SK-N-SH (cell line): ENCODE measurements at regions not wholly inside any gene's neighbourhood (a gene's known extent, or its start where the extent isn't known, plus 50 kb on each side); places are given as distances from the start of the nearest gene placed in this dataset.

Experiments used
- CTCF ChIA-PET: fragments of 300-600, 350-600 bp; formaldehyde crosslinking; extraction: SDS; loops from one replicate; lab custom pipeline; 2021; lab: Yijun Ruan, JAX
- POLR2A ChIA-PET: fragments of 350-600 bp; sonication (Branson Sonifier 250); formaldehyde crosslinking; extraction: SDS; loops from one replicate; lab custom pipeline; 2020; ENCODE audit warnings: antibody characterized with exemption, inconsistent platforms; lab: Yijun Ruan, JAX
- DNase-seq: peaks from one replicate; pipeline ENCODE4 v3.0.0; 2012
- H2AFZ ChIP-seq: fragments of 200-600 bp; sonication (generic); 2 replicates; pipeline ENCODE4 v1.8.1; 2016; ENCODE audit warnings: antibody characterized with exemption, mild to moderate bottlenecking, low read depth
- H3F3A ChIP-seq: fragments of 200-600 bp; sonication (generic); replicated peaks from 2 replicates; pipeline ENCODE3; 2016; ENCODE audit warnings: antibody characterized with exemption, mild to moderate bottlenecking; ENCODE audit not compliant: insufficient read depth
- H3K27ac ChIP-seq, 2 experiments: fragments of 200-500 bp in 1 of 2; fragments of 200-600 bp in 1 of 2; sonication (Bioruptor generic) in 1 of 2; sonication (generic), shearing (Covaris generic) in 1 of 2; 2 replicates each; pipeline versions ENCODE4 v1.5.1 to v1.6.1; 2014 to 2016; ENCODE audit warnings: low read depth in 2 of 2, inconsistent platforms in 1 of 2, low read length in 1 of 2, mild to moderate bottlenecking in 1 of 2, mixed read lengths in 1 of 2
- H3K27me3 ChIP-seq: fragments of 200-600 bp; sonication (generic), shearing (Covaris generic); 2 replicates; pipeline ENCODE4 v1.6.1; 2016; ENCODE audit warnings: mixed run types; ENCODE audit not compliant: insufficient read depth
- H3K36me3 ChIP-seq, 2 experiments: fragments of 200-500 bp in 1 of 2; fragments of 200-600 bp in 1 of 2; sonication (Bioruptor generic) in 1 of 2; sonication (generic) in 1 of 2; replicated peaks in 1 of 2; 2 replicates each; pipeline versions ENCODE3 to v1.5.1; 2014 to 2016; ENCODE audit warnings: low read length in 1 of 2, mild to moderate bottlenecking in 1 of 2; ENCODE audit not compliant: insufficient read depth in 2 of 2, control insufficient read depth in 1 of 2
- H3K4me1 ChIP-seq, 2 experiments: fragments of 200-500 bp in 1 of 2; fragments of 200-600 bp in 1 of 2; sonication (Bioruptor generic) in 1 of 2; sonication (generic), shearing (Covaris generic) in 1 of 2; 2 replicates each; pipeline versions ENCODE4 v1.5.1 to v1.6.1; 2014 to 2016; ENCODE audit warnings: low read depth in 1 of 2, low read length in 1 of 2, mixed run types in 1 of 2; ENCODE audit not compliant: insufficient read depth in 2 of 2, control insufficient read depth in 1 of 2
- H3K4me2 ChIP-seq: fragments of 200-600 bp; sonication (generic), shearing (Covaris generic); 2 replicates; pipeline ENCODE4 v1.6.1; 2017; ENCODE audit warnings: mixed run types
- H3K4me3 ChIP-seq, 2 experiments: fragments of 200-500 bp in 1 of 2; fragments of 200-600 bp in 1 of 2; sonication (Bioruptor generic) in 1 of 2; sonication (generic), shearing (Covaris generic) in 1 of 2; 2 replicates each; pipeline versions ENCODE4 v1.5.1 to v1.8.1; 2014 to 2016; ENCODE audit warnings: low read depth in 2 of 2, inconsistent platforms in 1 of 2, low read length in 1 of 2, mild to moderate bottlenecking in 1 of 2, mixed read lengths in 1 of 2, moderate library complexity in 1 of 2
- H3K79me2 ChIP-seq: fragments of 200-600 bp; sonication (generic); 2 replicates; pipeline ENCODE4 v1.8.1; 2017; ENCODE audit warnings: mild to moderate bottlenecking; ENCODE audit not compliant: insufficient read depth
- H3K9ac ChIP-seq: fragments of 200-600 bp; sonication (generic); 2 replicates; pipeline ENCODE4 v1.6.1; 2017; ENCODE audit warnings: mixed run types
- H3K9me2 ChIP-seq: fragments of 200-600 bp; sonication (generic); 2 replicates; pipeline ENCODE4 v1.6.1; 2017; ENCODE audit warnings: mixed run types
- H3K9me3 ChIP-seq: fragments of 200-600 bp; sonication (generic); 2 replicates; pipeline ENCODE4 v1.6.1; 2017; ENCODE audit warnings: mixed run types, mild to moderate bottlenecking, moderate library complexity
- H4K20me1 ChIP-seq: fragments of 200-600 bp; sonication (generic); 2 replicates; pipeline ENCODE4 v1.6.1; 2017; ENCODE audit warnings: mild to moderate bottlenecking, mixed run types; ENCODE audit not compliant: insufficient read depth
- EZH2phosphoT487 ChIP-seq: fragments of 200-600 bp; sonication (generic); IDR thresholded peaks from 2 replicates; pipeline ENCODE4 v1.6.1; 2017; ENCODE audit warnings: low read depth, mixed run types, mild to moderate bottlenecking, antibody characterized with exemption, moderate library complexity, borderline replicate concordance
- FOSL2 ChIP-seq: IDR thresholded peaks from 2 replicates; pipeline ENCODE4 v1.4.0; 2012; ENCODE audit warnings: low read depth, mild to moderate bottlenecking, moderate library complexity, borderline replicate concordance
- GABPA ChIP-seq: IDR thresholded peaks from 2 replicates; pipeline ENCODE4 v1.4.0; 2012; ENCODE audit warnings: low read depth, mild to moderate bottlenecking
- GATA2 ChIP-seq: sonication (generic); formaldehyde crosslinking; IDR thresholded peaks from 2 replicates; pipeline ENCODE4 v1.5.0; 2020; ENCODE audit warnings: mild to moderate bottlenecking, missing genetic modification reagents
- IRF3 ChIP-seq: fragments of 150-350 bp; IDR thresholded peaks from 2 replicates; pipeline ENCODE4 v1.6.1; 2016; ENCODE audit warnings: mild to moderate bottlenecking, low read depth, low read length
- MEF2A ChIP-seq: IDR thresholded peaks from 2 replicates; pipeline ENCODE4 v1.4.0; 2012; ENCODE audit warnings: low read depth, borderline replicate concordance
- RFX5 ChIP-seq: IDR thresholded peaks from 2 replicates; pipeline ENCODE4 v1.6.1; 2012; ENCODE audit warnings: mild to moderate bottlenecking, improper control_type of control experiment, low read length
- SMC3 ChIP-seq: IDR thresholded peaks from 2 replicates; pipeline ENCODE4 v1.6.1; 2012; ENCODE audit warnings: low read depth, low read length, improper control_type of control experiment
- TAF1 ChIP-seq: IDR thresholded peaks from 2 replicates; pipeline ENCODE4 v1.6.1; 2012; ENCODE audit warnings: low read depth, mild to moderate bottlenecking, low read length, moderate library complexity, borderline replicate concordance
- TEAD4 ChIP-seq: IDR thresholded peaks from 2 replicates; pipeline ENCODE4 v1.4.0; 2012; ENCODE audit warnings: mild to moderate bottlenecking, borderline replicate concordance; ENCODE audit not compliant: insufficient read depth
- USF1 ChIP-seq: IDR thresholded peaks from 2 replicates; pipeline ENCODE4 v1.4.0; 2012; ENCODE audit warnings: low read depth, borderline replicate concordance
- WGBS: methylation state at CpG from one replicate; pipeline ENCODE4 v1.1.6; 2017; ENCODE audit warnings: low lambda C conversion rate; 5-methylcytosine and 5-hydroxymethylcytosine counted together
- TF ChIP-seq, protein P1 (sequence below): IDR thresholded peaks from 2 replicates; pipeline ENCODE4 v1.4.0; 2012; ENCODE audit warnings: low read depth
- TF ChIP-seq, protein P2 (sequence below): IDR thresholded peaks from 2 replicates; pipeline ENCODE4 v1.4.0; 2012; ENCODE audit warnings: low read depth, borderline replicate concordance

DNA sequence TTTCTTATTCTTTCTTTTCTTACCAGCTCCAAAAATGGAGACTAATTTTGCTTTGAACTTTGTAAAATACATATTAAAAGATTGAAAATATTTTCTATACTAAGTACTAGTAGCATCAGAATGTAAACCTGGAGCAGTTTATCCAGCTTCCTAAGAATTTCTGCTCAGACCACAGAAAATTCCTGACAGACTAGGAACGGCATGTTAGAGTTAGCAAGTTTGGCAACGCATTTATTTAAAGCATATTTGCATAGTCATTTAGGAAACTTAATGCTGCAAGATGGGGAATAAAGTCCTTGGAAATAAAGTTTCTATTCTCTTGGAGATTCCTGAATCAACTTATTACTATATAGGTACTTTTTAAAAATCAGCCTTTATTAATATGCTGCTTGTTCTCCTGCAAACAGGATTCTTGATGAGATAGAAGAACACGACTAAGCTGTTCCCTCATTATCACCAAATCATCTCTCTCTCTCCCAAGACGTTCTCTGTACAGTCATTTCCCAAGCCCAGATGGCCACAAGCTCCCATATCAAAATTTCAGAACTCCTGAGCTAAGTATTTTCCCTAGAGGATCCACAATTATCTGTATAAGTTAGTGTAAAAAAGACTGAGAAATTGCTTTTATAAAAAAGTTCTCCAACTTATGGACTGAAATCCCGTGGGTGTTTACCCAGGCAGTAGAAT is 305.8 kb upstream of the NEBL start (continued):
- TF ChIP-seq IRF3 = no peak
- TF ChIP-seq GABPA = no peak
- no peak for TF ChIP-seq FOSL2
- TF ChIP-seq USF1 = no peak
- TF ChIP-seq, all 33 proteins: peak for 0

DNA sequence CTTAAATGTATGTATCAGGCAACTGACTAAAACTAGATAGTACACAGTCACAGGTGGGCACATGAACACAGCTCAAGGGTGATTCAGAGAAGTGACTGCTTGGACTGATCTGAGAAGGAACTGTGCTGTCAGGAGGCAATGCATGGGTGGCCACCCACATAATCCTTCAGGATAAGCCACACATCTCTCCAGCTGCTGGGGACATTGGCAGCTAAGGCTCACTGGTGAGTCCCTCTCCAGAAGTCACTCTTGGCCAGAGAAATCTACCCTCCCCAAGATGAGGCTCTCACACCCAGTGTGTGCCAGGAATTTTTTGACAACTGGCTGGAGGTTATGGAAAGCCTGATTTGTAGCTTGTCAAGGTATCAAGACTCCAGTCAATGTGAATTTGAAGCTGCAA is 302.4 kb upstream of the NEBL start:
- Histone ChIP-seq H4K20me1 (no peaks in the 10 kb centered on the region), H3K9me2 (no peaks in the 10 kb centered on the region), H2AFZ (no peak overlapping the region), H3K36me3 (no peaks in the 10 kb centered on the region), H3K9me3 (0 out of 2 replicates have a peak, but pooled peaks cover 7% of the 10 kb centered on the region), H3K79me2 (no peaks in the 10 kb centered on the region), H3K4me1 (peaks cover 0 to 4% of the 10 kb centered on the region in 2 experiments; a peak in 2 of 4 replicates), H3K27me3 (no peaks in the 10 kb centered on the region), H3K9ac (no peak overlapping the region), H3K4me3 (no peak overlapping the region), H3K4me2 (no peak overlapping the region), H3K27ac (no peak overlapping the region), H3F3A (peaks cover 6% of the 10 kb centered on the region)
- DNase-seq = no peak
- ChIA-PET POLR2A (no interaction called here), CTCF (no interaction called here)
- TF ChIP-seq MEF2A = no peak
- TF ChIP-seq EZH2phosphoT487 = no peak
- TF ChIP-seq, protein P1, sequence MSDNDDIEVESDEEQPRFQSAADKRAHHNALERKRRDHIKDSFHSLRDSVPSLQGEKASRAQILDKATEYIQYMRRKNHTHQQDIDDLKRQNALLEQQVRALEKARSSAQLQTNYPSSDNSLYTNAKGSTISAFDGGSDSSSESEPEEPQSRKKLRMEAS = no peak
- no peak for TF ChIP-seq TEAD4
- no peak for TF ChIP-seq TAF1
- TF ChIP-seq IRF3 = no peak

DNA sequence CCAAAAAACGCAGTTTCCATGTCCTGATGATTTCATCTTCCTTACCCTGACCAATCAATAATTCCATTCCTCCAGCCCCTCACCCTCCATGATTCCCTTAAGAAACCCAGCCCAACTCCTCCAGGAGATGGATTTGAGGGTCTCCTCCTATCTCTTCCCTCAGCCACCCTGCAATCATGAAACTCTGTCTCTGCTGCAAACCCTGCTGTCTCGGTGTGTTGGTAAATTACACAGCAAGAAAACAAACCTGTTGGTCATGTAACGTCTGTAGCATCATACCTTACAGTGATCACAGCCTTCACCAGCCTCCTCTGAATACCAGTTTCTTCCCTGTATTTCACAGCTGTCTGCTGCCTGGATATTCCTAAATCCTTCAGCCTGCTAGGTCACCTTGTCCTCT is 300.7 kb upstream of the NEBL start:
- POLR2A ChIA-PET = no interaction called here
- H3K9ac ChIP-seq = no peak overlapping the region
- no peak for TF ChIP-seq RFX5
- TF ChIP-seq USF1 = no peak
- no peak for TF ChIP-seq TEAD4
- TF ChIP-seq GATA2 (CRISPR knock-in tag) = no peak
- no peak for TF ChIP-seq EZH2phosphoT487
- no peak for TF ChIP-seq SMC3
- TF ChIP-seq, protein P2, sequence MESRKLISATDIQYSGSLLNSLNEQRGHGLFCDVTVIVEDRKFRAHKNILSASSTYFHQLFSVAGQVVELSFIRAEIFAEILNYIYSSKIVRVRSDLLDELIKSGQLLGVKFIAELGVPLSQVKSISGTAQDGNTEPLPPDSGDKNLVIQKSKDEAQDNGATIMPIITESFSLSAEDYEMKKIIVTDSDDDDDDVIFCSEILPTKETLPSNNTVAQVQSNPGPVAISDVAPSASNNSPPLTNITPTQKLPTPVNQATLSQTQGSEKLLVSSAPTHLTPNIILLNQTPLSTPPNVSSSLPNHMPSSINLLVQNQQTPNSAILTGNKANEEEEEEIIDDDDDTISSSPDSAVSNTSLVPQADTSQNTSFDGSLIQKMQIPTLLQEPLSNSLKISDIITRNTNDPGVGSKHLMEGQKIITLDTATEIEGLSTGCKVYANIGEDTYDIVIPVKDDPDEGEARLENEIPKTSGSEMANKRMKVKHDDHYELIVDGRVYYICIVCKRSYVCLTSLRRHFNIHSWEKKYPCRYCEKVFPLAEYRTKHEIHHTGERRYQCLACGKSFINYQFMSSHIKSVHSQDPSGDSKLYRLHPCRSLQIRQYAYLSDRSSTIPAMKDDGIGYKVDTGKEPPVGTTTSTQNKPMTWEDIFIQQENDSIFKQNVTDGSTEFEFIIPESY = no peak
- TF ChIP-seq, all 33 proteins: peak for 0
- H3K4me2 ChIP-seq = no peak overlapping the region
- H3K79me2 ChIP-seq = no peaks in the 10 kb centered on the region
- H3K27ac ChIP-seq = no peak overlapping the region
- H3K9me2 ChIP-seq = no peaks in the 10 kb centered on the region
- WGBS = 52% methylated on average over 3 of the region's 3 CpGs
- H3K9me3 ChIP-seq = 0 out of 2 replicates have a peak, but pooled peaks cover 7% of the 10 kb centered on the region
- H3K4me1 ChIP-seq = peaks cover 0 to 5% of the 10 kb centered on the region in 2 experiments; a peak in 2 of 4 replicates
- H3K36me3 ChIP-seq = no peaks in the 10 kb centered on the region
- H2AFZ ChIP-seq = no peak overlapping the region
- CTCF ChIA-PET = interaction anchor here (1.1 kb wide), 2 partner anchors 21 to 72 kb away, joined by 3 to 4 read pairs; no protein-coding TSS in a partner anchor
- no peak for DNase-seq
- H4K20me1 ChIP-seq = no peaks in the 10 kb centered on the region
- no peaks in the 10 kb centered on the region for H3K27me3 ChIP-seq
- H3F3A ChIP-seq = peaks cover 6% of the 10 kb centered on the region
- no peak overlapping the region for H3K4me3 ChIP-seq
